Panc1 (cell line): ENCODE measurements at regions not wholly inside any gene's neighbourhood (a gene's known extent, or its start where the extent isn't known, plus 50 kb on each side); places are given as distances from the start of the nearest gene placed in this dataset.

Source experiments
- ATAC-seq: fragments of 200-7000 bp; cut with Tn5 transposase; 2 replicates; pipeline ENCODE4 v1.9.1; 2020; ENCODE audit warnings: mild to moderate bottlenecking, moderate library complexity
- BruUV-seq: library from RNA; stranded (reverse); fragments of 400-500 nt; replicated peaks from 2 replicates; lab custom pipeline; 2021; lab: Mats Ljungman, UMichigan
- CTCF ChIA-PET: fragments of 300-600 bp; sonication (Branson Sonifier 250); formaldehyde crosslinking; loops from one replicate; lab custom pipeline; 2022; ENCODE audit warnings: antibody characterized with exemption; lab: Charles Lee
- POLR2A ChIA-PET: fragments of 300-600 bp; sonication (Branson Sonifier 250); formaldehyde crosslinking; loops from one replicate; lab custom pipeline; 2022; ENCODE audit warnings: antibody characterized with exemption; lab: Charles Lee
- DNase-seq: peaks from one replicate; pipeline ENCODE4 v3.0.0-alpha.2; 2010; ENCODE audit warnings: low read depth, low spot score
- H3K27ac ChIP-seq: 2 replicates; pipeline ENCODE4 v1.5.1; 2011; ENCODE audit warnings: mild to moderate bottlenecking, low read length, inconsistent platforms
- H3K27me3 ChIP-seq: fragments of 200-500 bp; sonication (Bioruptor generic); 2 replicates; pipeline ENCODE4 v1.6.0; 2014; ENCODE audit warnings: low read length, inconsistent platforms; ENCODE audit not compliant: control insufficient read depth, insufficient read depth
- H3K36me3 ChIP-seq: fragments of 200-500 bp; sonication (Bioruptor generic); 2 replicates; pipeline ENCODE4 v1.5.1; 2014; ENCODE audit warnings: inconsistent platforms, mild to moderate bottlenecking, low read length, moderate library complexity; ENCODE audit not compliant: control insufficient read depth, insufficient read depth
- H3K4me1 ChIP-seq: 2 replicates; pipeline ENCODE4 v1.5.1; 2011; ENCODE audit warnings: inconsistent platforms, mild to moderate bottlenecking, low read length, moderate library complexity; ENCODE audit not compliant: control insufficient read depth, insufficient read depth
- H3K4me3 ChIP-seq, 2 experiments: 2 replicates each; pipeline ENCODE4 v1.5.1; 2011 to 2012; ENCODE audit warnings: low read depth in 2 of 2, low read length in 2 of 2, mild to moderate bottlenecking in 2 of 2, inconsistent platforms in 1 of 2, moderate library complexity in 1 of 2
- H3K9me3 ChIP-seq: fragments of 200-500 bp; sonication (Bioruptor generic); 2 replicates; pipeline ENCODE4 v1.5.1; 2014; ENCODE audit warnings: low read depth, mild to moderate bottlenecking, inconsistent platforms, low read length, moderate library complexity; ENCODE audit not compliant: control insufficient read depth, insufficient read depth
- POLR2AphosphoS5 ChIP-seq: IDR thresholded peaks from 2 replicates; pipeline ENCODE4 v1.6.1; 2012; ENCODE audit warnings: mild to moderate bottlenecking, low read depth, low read length, moderate library complexity
- SIN3A ChIP-seq: IDR thresholded peaks from 2 replicates; pipeline ENCODE4 v1.6.1; 2012; ENCODE audit warnings: low read depth, mild to moderate bottlenecking, low read length, moderate library complexity, borderline replicate concordance; ENCODE audit not compliant: insufficient read depth
- TCF7L2 ChIP-seq: IDR thresholded peaks from 2 replicates; pipeline ENCODE4 v1.6.1; 2011; ENCODE audit warnings: mild to moderate bottlenecking, low read depth, low read length, inconsistent platforms
- in situ Hi-C: cut with HindIII; loops from 2 replicates; pipeline ENCODE4 v1.10.0; 2016; ENCODE audit warnings: low sequenced_read_pairs, low pct_unique_long_range_greater_than_20kb
- intact Hi-C: fragments of 100-400 bp; cut with micrococcal nuclease; formaldehyde crosslinking; loops from one replicate; pipeline ENCODE4 v1.10.0; 2022; ENCODE audit not compliant: unreplicated experiment
- TF ChIP-seq, protein P1 (sequence below), 2 experiments: IDR thresholded peaks; 2 replicates each; pipeline ENCODE4 v1.6.1; 2011 to 2012; ENCODE audit warnings: low read depth in 2 of 2, control low read depth in 1 of 2, low read length in 1 of 2, mild to moderate bottlenecking in 1 of 2, moderate library complexity in 1 of 2; ENCODE audit not compliant: insufficient read depth in 1 of 2
- TF ChIP-seq, protein P2 (sequence below): fragments of 450-650 bp; IDR thresholded peaks from 2 replicates; pipeline ENCODE4 v1.5.1; 2017; ENCODE audit warnings: mild to moderate bottlenecking

GRCh38 chr2:33975498-33975897 is 376.4 kb upstream of the FAM98A start:
- no peaks in the 10 kb centered on the region for H3K9me3 ChIP-seq
- intact Hi-C loops = no loop called here
- TF ChIP-seq POLR2AphosphoS5 (no peak), SIN3A (no peak), TCF7L2 (no peak)
- TF ChIP-seq, protein P1, sequence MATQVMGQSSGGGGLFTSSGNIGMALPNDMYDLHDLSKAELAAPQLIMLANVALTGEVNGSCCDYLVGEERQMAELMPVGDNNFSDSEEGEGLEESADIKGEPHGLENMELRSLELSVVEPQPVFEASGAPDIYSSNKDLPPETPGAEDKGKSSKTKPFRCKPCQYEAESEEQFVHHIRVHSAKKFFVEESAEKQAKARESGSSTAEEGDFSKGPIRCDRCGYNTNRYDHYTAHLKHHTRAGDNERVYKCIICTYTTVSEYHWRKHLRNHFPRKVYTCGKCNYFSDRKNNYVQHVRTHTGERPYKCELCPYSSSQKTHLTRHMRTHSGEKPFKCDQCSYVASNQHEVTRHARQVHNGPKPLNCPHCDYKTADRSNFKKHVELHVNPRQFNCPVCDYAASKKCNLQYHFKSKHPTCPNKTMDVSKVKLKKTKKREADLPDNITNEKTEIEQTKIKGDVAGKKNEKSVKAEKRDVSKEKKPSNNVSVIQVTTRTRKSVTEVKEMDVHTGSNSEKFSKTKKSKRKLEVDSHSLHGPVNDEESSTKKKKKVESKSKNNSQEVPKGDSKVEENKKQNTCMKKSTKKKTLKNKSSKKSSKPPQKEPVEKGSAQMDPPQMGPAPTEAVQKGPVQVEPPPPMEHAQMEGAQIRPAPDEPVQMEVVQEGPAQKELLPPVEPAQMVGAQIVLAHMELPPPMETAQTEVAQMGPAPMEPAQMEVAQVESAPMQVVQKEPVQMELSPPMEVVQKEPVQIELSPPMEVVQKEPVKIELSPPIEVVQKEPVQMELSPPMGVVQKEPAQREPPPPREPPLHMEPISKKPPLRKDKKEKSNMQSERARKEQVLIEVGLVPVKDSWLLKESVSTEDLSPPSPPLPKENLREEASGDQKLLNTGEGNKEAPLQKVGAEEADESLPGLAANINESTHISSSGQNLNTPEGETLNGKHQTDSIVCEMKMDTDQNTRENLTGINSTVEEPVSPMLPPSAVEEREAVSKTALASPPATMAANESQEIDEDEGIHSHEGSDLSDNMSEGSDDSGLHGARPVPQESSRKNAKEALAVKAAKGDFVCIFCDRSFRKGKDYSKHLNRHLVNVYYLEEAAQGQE (IDR thresholded peaks at IDR 0.05; ENCODE audit: insufficient read depth in 1 of 2, low read depth in 2 of 2, low read length in 1 of 2) = no peak
- TF ChIP-seq, protein P2, sequence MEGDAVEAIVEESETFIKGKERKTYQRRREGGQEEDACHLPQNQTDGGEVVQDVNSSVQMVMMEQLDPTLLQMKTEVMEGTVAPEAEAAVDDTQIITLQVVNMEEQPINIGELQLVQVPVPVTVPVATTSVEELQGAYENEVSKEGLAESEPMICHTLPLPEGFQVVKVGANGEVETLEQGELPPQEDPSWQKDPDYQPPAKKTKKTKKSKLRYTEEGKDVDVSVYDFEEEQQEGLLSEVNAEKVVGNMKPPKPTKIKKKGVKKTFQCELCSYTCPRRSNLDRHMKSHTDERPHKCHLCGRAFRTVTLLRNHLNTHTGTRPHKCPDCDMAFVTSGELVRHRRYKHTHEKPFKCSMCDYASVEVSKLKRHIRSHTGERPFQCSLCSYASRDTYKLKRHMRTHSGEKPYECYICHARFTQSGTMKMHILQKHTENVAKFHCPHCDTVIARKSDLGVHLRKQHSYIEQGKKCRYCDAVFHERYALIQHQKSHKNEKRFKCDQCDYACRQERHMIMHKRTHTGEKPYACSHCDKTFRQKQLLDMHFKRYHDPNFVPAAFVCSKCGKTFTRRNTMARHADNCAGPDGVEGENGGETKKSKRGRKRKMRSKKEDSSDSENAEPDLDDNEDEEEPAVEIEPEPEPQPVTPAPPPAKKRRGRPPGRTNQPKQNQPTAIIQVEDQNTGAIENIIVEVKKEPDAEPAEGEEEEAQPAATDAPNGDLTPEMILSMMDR = no peak
- DNase-seq (no peak), ATAC-seq (no peak)
- H3K27me3 ChIP-seq = no peaks in the 10 kb centered on the region
- no peaks in the 10 kb centered on the region for H3K36me3 ChIP-seq
- no peak overlapping the region for H3K27ac ChIP-seq
- no peaks in the 10 kb centered on the region for H3K4me1 ChIP-seq
- BruUV-seq = no TSS peak
- in situ Hi-C loops = no loop called here
- no peak overlapping the region for H3K4me3 ChIP-seq
- ChIA-PET CTCF (no interaction called here), POLR2A (no interaction called here)

GRCh38 chr2:33967103-33967502 is 368.0 kb upstream of the FAM98A start:
- Histone ChIP-seq H3K4me3 (no peak overlapping the region), H3K4me1 (no peaks in the 10 kb centered on the region), H3K27ac (no peak overlapping the region), H3K9me3 (no peaks in the 10 kb centered on the region), H3K36me3 (no peaks in the 10 kb centered on the region), H3K27me3 (no peaks in the 10 kb centered on the region)
- ATAC-seq (no peak), DNase-seq (no peak)
- ChIA-PET POLR2A (no interaction called here), CTCF (no interaction called here)
- no TSS peak for BruUV-seq
- intact Hi-C loops (no loop called here), in situ Hi-C loops (no loop called here)
- TF ChIP-seq, protein P2 = no peak
- TF ChIP-seq, protein P1 (IDR thresholded peaks at IDR 0.05; ENCODE audit: insufficient read depth in 1 of 2, low read depth in 2 of 2, low read length in 1 of 2) = no peak
- no peak for TF ChIP-seq POLR2AphosphoS5
- TF ChIP-seq SIN3A = no peak
- TF ChIP-seq TCF7L2 = no peak
